ENCODE measurements at regions not wholly inside any gene's neighbourhood (a gene's known extent, or its start where the extent isn't known, plus 50 kb on each side); places are given as distances from the start of the nearest gene placed in this dataset.

- Mint-ChIP-seq H3K4me1 (peaks cover 17% of the 10 kb centered on the region), H3K27me3 (ENCODE audit: low read depth) (no peaks in the 10 kb centered on the region), H3K4me3 (no peak overlapping the region), H3K36me3 (ENCODE audit: low read depth) (no peaks in the 10 kb centered on the region), H3K9me3 (no peaks in the 10 kb centered on the region), H3K27ac (no peak overlapping the region)
- no peak for TF ChIP-seq CTCF (IDR thresholded peaks at IDR 0.05; ENCODE audit: unreplicated experiment in 3 of 3)
These were observed 1592.4 kb upstream of the SEL1L start for GRCh38 chr14:83126076-83126475.

- Mint-ChIP-seq H3K36me3 (ENCODE audit: low read depth) (no peaks in the 10 kb centered on the region), H3K4me1 (peaks cover 17% of the 10 kb centered on the region)
These were observed 1595.1 kb upstream of the SEL1L start for GRCh38 chr14:83128783-83129182.

GRCh38 chr14:83129496-83129895 is 1595.8 kb upstream of the SEL1L start:
- peaks cover 17% of the 10 kb centered on the region for H3K4me1 Mint-ChIP-seq
- H3K27me3 Mint-ChIP-seq (ENCODE audit: low read depth): no peaks in the 10 kb centered on the region
- H3K36me3 Mint-ChIP-seq (ENCODE audit: low read depth): no peaks in the 10 kb centered on the region

More at GRCh38 chr14:83128783-83129182, 1595.1 kb upstream of the SEL1L start:
- Mint-ChIP-seq H3K9me3 (no peaks in the 10 kb centered on the region), H3K4me3 (no peak overlapping the region), H3K27ac (peak overlapping the region in 1 of 3 experiments; percentile 73), H3K27me3 (ENCODE audit: low read depth) (no peaks in the 10 kb centered on the region)
- TF ChIP-seq CTCF (IDR thresholded peaks at IDR 0.05; ENCODE audit: unreplicated experiment in 3 of 3): no peak

GRCh38 chr14:83133981-83134645 is 1600.5 kb upstream of the SEL1L start:
- Mint-ChIP-seq H3K27me3 (ENCODE audit: low read depth) (peaks cover 6% of the 10 kb centered on the region), H3K36me3 (ENCODE audit: low read depth) (no peaks in the 10 kb centered on the region), H3K4me3 (no peak overlapping the region), H3K27ac (no peak overlapping the region), H3K4me1 (no peaks in the 10 kb centered on the region), H3K9me3 (no peaks in the 10 kb centered on the region)
- TF ChIP-seq CTCF (IDR thresholded peaks at IDR 0.05; ENCODE audit: unreplicated experiment in 3 of 3): no peak

More at GRCh38 chr14:83129496-83129895, 1595.8 kb upstream of the SEL1L start:
- Mint-ChIP-seq H3K27ac (no peak overlapping the region), H3K9me3 (no peaks in the 10 kb centered on the region), H3K4me3 (no peak overlapping the region)
- TF ChIP-seq CTCF (IDR thresholded peaks at IDR 0.05; ENCODE audit: unreplicated experiment in 3 of 3): no peak

- Mint-ChIP-seq H3K36me3 (ENCODE audit: low read depth) (no peaks in the 10 kb centered on the region), H3K4me1 (no peaks in the 10 kb centered on the region), H3K4me3 (no peak overlapping the region), H3K27ac (no peak overlapping the region), H3K9me3 (peaks cover 2% of the 10 kb centered on the region), H3K27me3 (ENCODE audit: low read depth) (peaks cover 4% of the 10 kb centered on the region)
- no peak for TF ChIP-seq CTCF (IDR thresholded peaks at IDR 0.05; ENCODE audit: unreplicated experiment in 3 of 3)
These were observed 1607.1 kb upstream of the SEL1L start for GRCh38 chr14:83140756-83141155.

GRCh38 chr14:83147006-83147405 is 1613.4 kb upstream of the SEL1L start:
- TF ChIP-seq CTCF (IDR thresholded peaks at IDR 0.05; ENCODE audit: unreplicated experiment in 3 of 3): no peak
- Mint-ChIP-seq H3K9me3 (peaks cover 2% of the 10 kb centered on the region), H3K4me1 (no peaks in the 10 kb centered on the region), H3K27me3 (ENCODE audit: low read depth) (peaks cover 5% of the 10 kb centered on the region), H3K27ac (no peak overlapping the region), H3K4me3 (no peak overlapping the region), H3K36me3 (ENCODE audit: low read depth) (no peaks in the 10 kb centered on the region)
